Smooth muscle cell (in vitro differentiated cells): ENCODE measurements at regions not wholly inside any gene's neighbourhood (a gene's known extent, or its start where the extent isn't known, plus 50 kb on each side); places are given as distances from the start of the nearest gene placed in this dataset.

Experiments used
- DNase-seq: peaks from one replicate; lab custom pipeline; 2025; ENCODE audit not compliant: unreplicated experiment; lab: John Stamatoyannopoulos, UW
- H2AFZ ChIP-seq: fragments of 200-600 bp; sonication (generic); 2 replicates; pipeline ENCODE4 v1.6.0; 2016; ENCODE audit warnings: antibody characterized with exemption, low read depth, mild to moderate bottlenecking
- H3F3A ChIP-seq: fragments of 200-600 bp; sonication (generic); 2 replicates; pipeline ENCODE4 v1.6.0; 2017; ENCODE audit warnings: antibody characterized with exemption, low read depth
- H3K27ac ChIP-seq: fragments of 200-600 bp; sonication (generic); 2 replicates; pipeline ENCODE4 v1.5.1; 2016; ENCODE audit warnings: low read depth, mild to moderate bottlenecking
- H3K27me3 ChIP-seq: fragments of 200-600 bp; sonication (generic); 2 replicates; pipeline ENCODE4 v1.6.1; 2016; ENCODE audit warnings: low read depth, mild to moderate bottlenecking
- H3K36me3 ChIP-seq: fragments of 200-600 bp; sonication (generic); 2 replicates; pipeline ENCODE4 v1.5.1; 2016; ENCODE audit warnings: low read depth
- H3K4me1 ChIP-seq: fragments of 200-600 bp; sonication (generic); 2 replicates; pipeline ENCODE4 v1.5.1; 2016; ENCODE audit warnings: low read depth
- H3K4me2 ChIP-seq: fragments of 200-600 bp; sonication (generic); 2 replicates; pipeline ENCODE4 v1.6.0; 2016; ENCODE audit warnings: mild to moderate bottlenecking
- H3K4me3 ChIP-seq: fragments of 200-600 bp; sonication (generic); 2 replicates; pipeline ENCODE4 v1.5.1; 2016; ENCODE audit warnings: mild to moderate bottlenecking
- H3K79me2 ChIP-seq: fragments of 200-600 bp; sonication (generic); 2 replicates; pipeline ENCODE4 v1.6.0; 2016; ENCODE audit warnings: low read depth, mild to moderate bottlenecking
- H3K9ac ChIP-seq: fragments of 200-600 bp; sonication (generic); 2 replicates; pipeline ENCODE4 v1.6.0; 2016; ENCODE audit warnings: low read depth
- H3K9me3 ChIP-seq: fragments of 200-600 bp; sonication (generic); replicated peaks from 2 replicates; pipeline ENCODE4 v1.5.1; 2016; ENCODE audit warnings: low read depth
- H4K20me1 ChIP-seq: fragments of 200-600 bp; sonication (generic); 2 replicates; pipeline ENCODE4 v1.6.0; 2016; ENCODE audit warnings: low read depth
- CTCF ChIP-seq: fragments of 200-600 bp; sonication (generic); IDR thresholded peaks from 2 replicates; pipeline ENCODE4 v1.5.1; 2017; ENCODE audit warnings: borderline replicate concordance, mild to moderate bottlenecking, antibody characterized with exemption; ENCODE audit not compliant: insufficient read depth, poor library complexity, severe bottlenecking
- WGBS: methylation state at CpG from one replicate; pipeline ENCODE4 v1.1.7; 2016; ENCODE audit warnings: low lambda C conversion rate; 5-methylcytosine and 5-hydroxymethylcytosine counted together

DNA sequence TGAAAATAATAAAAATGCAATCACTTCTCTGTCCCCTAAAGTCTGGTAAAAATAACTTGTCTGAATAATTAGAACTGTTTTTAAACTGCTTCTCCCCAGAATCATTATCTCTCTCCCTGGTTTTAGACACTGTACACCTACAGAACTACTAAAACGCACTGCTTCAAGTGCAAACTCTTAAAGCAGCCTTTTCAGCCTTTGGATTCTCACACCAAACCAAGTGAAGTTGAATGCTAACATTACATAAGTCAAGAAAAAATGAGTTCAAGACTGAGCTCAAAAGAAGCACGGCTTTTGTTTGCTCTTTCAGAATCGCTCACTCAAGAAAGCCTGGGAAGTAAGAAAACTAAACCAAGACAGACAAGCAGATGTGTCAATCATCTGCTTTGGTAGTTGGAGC lies 188.8 kb downstream of the LSM5 start:
- no peak for TF ChIP-seq CTCF
- Histone ChIP-seq H3K27me3 (peaks cover 74% of the 10 kb centered on the region), H3K79me2 (no peaks in the 10 kb centered on the region), H2AFZ (no peak overlapping the region), H3K4me3 (no peak overlapping the region), H3K9ac (no peak overlapping the region), H3K4me2 (no peak overlapping the region), H3K27ac (no peak overlapping the region), H4K20me1 (no peaks in the 10 kb centered on the region), H3K9me3 (no peaks in the 10 kb centered on the region), H3K4me1 (no peaks in the 10 kb centered on the region), H3K36me3 (no peaks in the 10 kb centered on the region), H3F3A (no peaks in the 10 kb centered on the region)
- no peak for DNase-seq
- 88% methylated on average over 3 of the region's 3 CpGs for WGBS

GRCh38 chr7:32299133-32299702 lies 191.0 kb downstream of the LSM5 start:
- peaks cover 86% of the 10 kb centered on the region for H3K27me3 ChIP-seq
- H3K4me1 ChIP-seq = no peaks in the 10 kb centered on the region
- peak overlapping the region; percentile 99 for H3K4me2 ChIP-seq
- H4K20me1 ChIP-seq = no peaks in the 10 kb centered on the region
- peak overlapping the region; percentile 91 for H2AFZ ChIP-seq
- H3K79me2 ChIP-seq = no peaks in the 10 kb centered on the region
- H3K4me3 ChIP-seq = peak overlapping the region; percentile 54
- no peak overlapping the region for H3K9ac ChIP-seq
- no peaks in the 10 kb centered on the region for H3K9me3 ChIP-seq
- no peak for TF ChIP-seq CTCF
- no peak overlapping the region for H3K27ac ChIP-seq
- DNase-seq = no peak
- 29% methylated on average over 17 of the region's 17 CpGs for WGBS
- no peaks in the 10 kb centered on the region for H3K36me3 ChIP-seq
- no peaks in the 10 kb centered on the region for H3F3A ChIP-seq

- no peak overlapping the region for H3K9ac ChIP-seq
- H2AFZ ChIP-seq = peak overlapping the region; percentile 91
- under 1% methylated on average over 80 of the region's 80 CpGs for WGBS
Observed at GRCh38 chr7:32298408-32299132, 191.6 kb downstream of the LSM5 start.

More at GRCh38 chr7:32298408-32299132, 191.6 kb downstream of the LSM5 start:
- Histone ChIP-seq H3K27ac (no peak overlapping the region), H3K4me3 (peak overlapping the region; percentile 54), H4K20me1 (no peaks in the 10 kb centered on the region), H3K27me3 (peaks cover 87% of the 10 kb centered on the region), H3K36me3 (no peaks in the 10 kb centered on the region), H3K9me3 (no peaks in the 10 kb centered on the region), H3K4me1 (no peaks in the 10 kb centered on the region), H3K79me2 (no peaks in the 10 kb centered on the region), H3K4me2 (peak overlapping the region; percentile 99), H3F3A (no peaks in the 10 kb centered on the region)
- no peak for DNase-seq
- TF ChIP-seq CTCF = no peak
